IMR-90 (cell line): ENCODE measurements at regions not wholly inside any gene's neighbourhood (a gene's known extent, or its start where the extent isn't known, plus 50 kb on each side); places are given as distances from the start of the nearest gene placed in this dataset.

Experiments used
- ATAC-seq: fragments of 200-7000 bp; cut with Tn5 transposase; 2 replicates; pipeline ENCODE4 v1.9.1; 2020; ENCODE audit warnings: low read depth, mild to moderate bottlenecking, moderate library complexity
- BruUV-seq: library from RNA; stranded (reverse); fragments of 400-500 nt; replicated peaks from 2 replicates; lab custom pipeline; 2021; lab: Mats Ljungman, UMichigan
- CTCF ChIA-PET: fragments of 300-600 bp; formaldehyde crosslinking; extraction: SDS; loops from one replicate; lab custom pipeline; 2021; ENCODE audit warnings: antibody characterized with exemption; lab: Yijun Ruan, JAX
- POLR2A ChIA-PET: fragments of 300-600 bp; sonication (Branson Sonifier 250); formaldehyde crosslinking; loops from one replicate; lab custom pipeline; 2022; ENCODE audit warnings: antibody characterized with exemption; ENCODE audit not compliant: unreplicated experiment; lab: Charles Lee
- DNase-seq: peaks from one replicate; pipeline ENCODE4 v3.0.0; 2013
- H2AFZ ChIP-seq: replicated peaks from 2 replicates; pipeline ENCODE3; 2013; ENCODE audit warnings: low read length, mild to moderate bottlenecking; ENCODE audit not compliant: poor library complexity
- H2AK5ac ChIP-seq: 2 replicates; pipeline ENCODE4 v1.6.1; 2013; ENCODE audit warnings: low read depth, low read length, inconsistent platforms
- H2AK9ac ChIP-seq: replicated peaks from 2 replicates; pipeline ENCODE3; 2013; ENCODE audit warnings: mild to moderate bottlenecking, low read depth, low read length, moderate library complexity; ENCODE audit not compliant: poor library complexity
- H2BK120ac ChIP-seq: 2 replicates; pipeline ENCODE4 v1.6.1; 2013; ENCODE audit warnings: low read depth, low read length, inconsistent platforms
- H2BK15ac ChIP-seq: 3 replicates; pipeline ENCODE4 v1.6.1; 2013; ENCODE audit warnings: low read depth, low read length, inconsistent platforms
- H2BK20ac ChIP-seq: 2 replicates; pipeline ENCODE4 v1.6.1; 2013; ENCODE audit warnings: low read depth, mild to moderate bottlenecking, inconsistent platforms, low read length, moderate library complexity
- H2BK5ac ChIP-seq: 2 replicates; pipeline ENCODE4 v1.6.1; 2013; ENCODE audit warnings: mild to moderate bottlenecking, low read depth, low read length, inconsistent platforms; ENCODE audit not compliant: poor library complexity, severe bottlenecking
- H3K14ac ChIP-seq: replicated peaks from 2 replicates; pipeline ENCODE4 v1.6.1; 2013; ENCODE audit warnings: low read depth, low read length, inconsistent platforms
- H3K18ac ChIP-seq: 2 replicates; pipeline ENCODE4 v1.6.1; 2013; ENCODE audit warnings: low read depth, low read length, control low read depth
- H3K23ac ChIP-seq: 2 replicates; pipeline ENCODE4 v1.6.1; 2013; ENCODE audit warnings: low read depth, low read length, inconsistent platforms
- H3K27ac ChIP-seq: 2 replicates; pipeline ENCODE4 v1.5.1; 2013; ENCODE audit warnings: mild to moderate bottlenecking, control low read depth, low read length; ENCODE audit not compliant: insufficient read depth
- H3K27me3 ChIP-seq: 2 replicates; pipeline ENCODE4 v1.6.1; 2013; ENCODE audit warnings: low read length; ENCODE audit not compliant: control insufficient read depth, insufficient read depth
- H3K36me3 ChIP-seq: 2 replicates; pipeline ENCODE4 v1.6.1; 2013; ENCODE audit warnings: low read length, mixed read lengths; ENCODE audit not compliant: control insufficient read depth, insufficient read depth
- H3K4ac ChIP-seq: 2 replicates; pipeline ENCODE4 v1.6.1; 2013; ENCODE audit warnings: low read depth, low read length, inconsistent platforms
- H3K4me1 ChIP-seq: 2 replicates; pipeline ENCODE4 v1.6.1; 2013; ENCODE audit warnings: low read length, mixed read lengths; ENCODE audit not compliant: control insufficient read depth, insufficient read depth
- H3K4me2 ChIP-seq: 2 replicates; pipeline ENCODE4 v1.6.1; 2013; ENCODE audit warnings: low read depth, mild to moderate bottlenecking, control low read depth, low read length, moderate library complexity
- H3K4me3 ChIP-seq: 2 replicates; pipeline ENCODE4 v1.5.1; 2013; ENCODE audit warnings: low read depth, mild to moderate bottlenecking, control low read depth, low read length, moderate library complexity; ENCODE audit not compliant: insufficient read depth
- H3K56ac ChIP-seq: 2 replicates; pipeline ENCODE4 v1.6.1; 2013; ENCODE audit warnings: low read length, inconsistent platforms; ENCODE audit not compliant: insufficient read depth; ENCODE audit errors: extremely low read depth
- H3K79me1 ChIP-seq, 2 experiments: 2 replicates each; pipeline ENCODE4 v1.6.1; 2013; ENCODE audit warnings: low read length in 2 of 2, inconsistent platforms in 1 of 2, low read depth in 1 of 2
- H3K9ac ChIP-seq: 2 replicates; pipeline ENCODE4 v1.6.1; 2013; ENCODE audit warnings: low read depth, low read length, control low read depth
- H3K9me1 ChIP-seq: 2 replicates; pipeline ENCODE4 v1.6.1; 2013; ENCODE audit warnings: low read length, inconsistent platforms; ENCODE audit not compliant: insufficient read depth
- H3K9me3 ChIP-seq: 2 replicates; pipeline ENCODE4 v1.6.1; 2013; ENCODE audit warnings: low read length; ENCODE audit not compliant: control insufficient read depth, insufficient read depth
- H4K20me1 ChIP-seq: 2 replicates; pipeline ENCODE4 v1.6.1; 2013; ENCODE audit warnings: low read length, inconsistent platforms; ENCODE audit not compliant: insufficient read depth
- H4K5ac ChIP-seq: 2 replicates; pipeline ENCODE4 v1.6.1; 2013; ENCODE audit warnings: mild to moderate bottlenecking, low read depth, low read length, control low read depth
- H4K8ac ChIP-seq, 2 experiments: 2 replicates each; pipeline ENCODE4 v1.6.1; 2013; ENCODE audit warnings: low read depth in 2 of 2, low read length in 2 of 2, control low read depth in 1 of 2, inconsistent platforms in 1 of 2
- H4K91ac ChIP-seq: 2 replicates; pipeline ENCODE4 v1.6.1; 2013; ENCODE audit warnings: low read depth, low read length, inconsistent platforms; ENCODE audit not compliant: insufficient read depth
- BHLHE40 ChIP-seq: fragments of 150-350 bp; IDR thresholded peaks from 2 replicates; pipeline ENCODE4 v1.6.1; 2016; ENCODE audit warnings: mild to moderate bottlenecking, low read depth, low read length
- CEBPB ChIP-seq: IDR thresholded peaks from 2 replicates; pipeline ENCODE4 v1.6.1; 2012; ENCODE audit warnings: low read depth, low read length, improper control_type of control experiment
- CHD1 ChIP-seq: IDR thresholded peaks from 2 replicates; pipeline ENCODE4 v1.6.1; 2012; ENCODE audit warnings: low read depth, low read length, improper control_type of control experiment
- CTCF ChIP-seq: conservative IDR thresholded peaks from 2 replicates; pipeline ENCODE4 v1.5.1; 2012; ENCODE audit warnings: mild to moderate bottlenecking, low read depth, low read length, improper control_type of control experiment
- ELK1 ChIP-seq: fragments of 150-350 bp; IDR thresholded peaks from 2 replicates; pipeline ENCODE4 v1.6.1; 2016; ENCODE audit warnings: low read depth, mild to moderate bottlenecking, low read length, moderate library complexity, borderline replicate concordance
- FOS ChIP-seq: fragments of 150-350 bp; IDR thresholded peaks from 2 replicates; pipeline ENCODE4 v1.6.1; 2016; ENCODE audit warnings: low read depth, low read length
- MAFK ChIP-seq: IDR thresholded peaks from 2 replicates; pipeline ENCODE4 v1.6.1; 2012; ENCODE audit warnings: low read depth, low read length, improper control_type of control experiment
- MXI1 ChIP-seq: IDR thresholded peaks from 2 replicates; pipeline ENCODE4 v1.6.1; 2012; ENCODE audit warnings: low read depth, mild to moderate bottlenecking, low read length, moderate library complexity, borderline replicate concordance
- NFE2L2 ChIP-seq: fragments of 150-350 bp; IDR thresholded peaks from 2 replicates; pipeline ENCODE4 v1.6.1; 2016; ENCODE audit warnings: low read depth, mild to moderate bottlenecking, low read length
- RAD21 ChIP-seq: IDR thresholded peaks from 2 replicates; pipeline ENCODE4 v1.6.1; 2012; ENCODE audit warnings: low read length, improper control_type of control experiment
- RCOR1 ChIP-seq: IDR thresholded peaks from 2 replicates; pipeline ENCODE4 v1.6.1; 2012; ENCODE audit warnings: mild to moderate bottlenecking, low read length, improper control_type of control experiment; ENCODE audit not compliant: insufficient replicate concordance
- USF2 ChIP-seq: fragments of 150-350 bp; IDR thresholded peaks from 2 replicates; pipeline ENCODE4 v1.6.1; 2017; ENCODE audit warnings: mild to moderate bottlenecking, antibody characterized with exemption, low read length, low read depth
- dilution Hi-C: fragments of 300-500 bp; cut with HindIII; formaldehyde crosslinking; loops from one replicate; pipeline ENCODE4 v1.14.3; 2018; ENCODE audit warnings: low sequenced_read_pairs; ENCODE audit not compliant: unreplicated experiment
- in situ Hi-C: fragments of 300-500 bp; cut with MboI; formaldehyde crosslinking; loops from 3 replicates; pipeline ENCODE4 v1.14.3; 2019; ENCODE audit warnings: low sequenced_read_pairs, inconsistent platforms, mixed read lengths
- intact Hi-C: fragments of 100-400 bp; cut with micrococcal nuclease; formaldehyde crosslinking; loops from 2 replicates; pipeline ENCODE4 v1.10.0; 2022

GRCh38 chr7:81628951-81629350 lies 140.9 kb downstream of the HGF start:
- no peak overlapping the region for H2AK9ac ChIP-seq
- no peak overlapping the region for H4K8ac ChIP-seq
- intact Hi-C loops, result no loop called here
- H3K9ac ChIP-seq, result no peak overlapping the region
- no peaks in the 10 kb centered on the region for H3K9me3 ChIP-seq
- DNase-seq (no peak), ATAC-seq (no peak)
- ChIA-PET CTCF (no interaction called here), POLR2A (no interaction called here)
- H3K36me3 ChIP-seq, result no peaks in the 10 kb centered on the region
- H3K4ac ChIP-seq, result no peak overlapping the region
- H3K4me2 ChIP-seq, result no peak overlapping the region
- no peak overlapping the region for H4K91ac ChIP-seq
- no peak overlapping the region for H3K27ac ChIP-seq
- H3K14ac ChIP-seq, result no peak overlapping the region
- H2AFZ ChIP-seq, result no peak overlapping the region
- H4K20me1 ChIP-seq, result no peaks in the 10 kb centered on the region
- H4K5ac ChIP-seq, result no peak overlapping the region
- TF ChIP-seq FOS (no peak), CHD1 (no peak), BHLHE40 (no peak), MAFK (no peak), RAD21 (no peak), RCOR1 (no peak), NFE2L2 (no peak), CEBPB (no peak), ELK1 (no peak), USF2 (no peak), CTCF (no peak), MXI1 (no peak)
- H2BK15ac ChIP-seq, result no peak overlapping the region
- no peak overlapping the region for H3K23ac ChIP-seq
- H3K4me1 ChIP-seq, result peaks cover 6% of the 10 kb centered on the region; the same call in 1 of the 2 replicates
- H3K4me3 ChIP-seq, result no peak overlapping the region
- no TSS peak for BruUV-seq
- H2BK20ac ChIP-seq, result no peak overlapping the region
- in situ Hi-C loops, result no loop called here
- no peak overlapping the region for H2AK5ac ChIP-seq
- no peaks in the 10 kb centered on the region for H3K9me1 ChIP-seq
- no peak overlapping the region for H3K56ac ChIP-seq
- no peaks in the 10 kb centered on the region for H3K27me3 ChIP-seq
- H3K79me1 ChIP-seq, result no peaks in the 10 kb centered on the region
- no peak overlapping the region for H2BK120ac ChIP-seq
- dilution Hi-C loops, result no loop called here
- H3K18ac ChIP-seq, result no peak overlapping the region
- H2BK5ac ChIP-seq, result no peak overlapping the region
